ENCODE measurements at regions not wholly inside any gene's neighbourhood (a gene's known extent, or its start where the extent isn't known, plus 50 kb on each side); places are given as distances from the start of the nearest gene placed in this dataset.

GRCh38 chr2:156083763-156084493 is 248.6 kb downstream of the NR4A2 start:
- DNase-seq, result no peak

DNA sequence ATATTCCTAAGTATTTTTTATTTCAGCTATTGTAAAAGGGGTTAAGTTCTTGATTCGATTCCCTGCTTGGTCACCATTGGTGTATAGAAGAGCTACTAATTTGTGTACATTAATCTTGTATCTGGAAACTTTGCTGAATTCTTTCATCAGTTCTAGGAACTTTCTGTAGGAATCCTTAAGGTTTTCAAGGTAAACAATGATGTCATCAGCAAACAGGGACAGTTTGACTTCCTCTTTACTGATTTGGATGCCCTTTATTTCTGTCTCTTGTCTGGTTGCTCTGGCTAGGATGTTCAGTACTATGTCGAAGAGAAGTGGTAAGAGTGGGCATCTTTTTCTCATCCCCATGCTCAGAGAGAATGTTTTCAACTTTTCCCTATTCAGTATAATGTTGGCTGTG is 252.7 kb downstream of the NR4A2 start:
- no peak for DNase-seq

DNA sequence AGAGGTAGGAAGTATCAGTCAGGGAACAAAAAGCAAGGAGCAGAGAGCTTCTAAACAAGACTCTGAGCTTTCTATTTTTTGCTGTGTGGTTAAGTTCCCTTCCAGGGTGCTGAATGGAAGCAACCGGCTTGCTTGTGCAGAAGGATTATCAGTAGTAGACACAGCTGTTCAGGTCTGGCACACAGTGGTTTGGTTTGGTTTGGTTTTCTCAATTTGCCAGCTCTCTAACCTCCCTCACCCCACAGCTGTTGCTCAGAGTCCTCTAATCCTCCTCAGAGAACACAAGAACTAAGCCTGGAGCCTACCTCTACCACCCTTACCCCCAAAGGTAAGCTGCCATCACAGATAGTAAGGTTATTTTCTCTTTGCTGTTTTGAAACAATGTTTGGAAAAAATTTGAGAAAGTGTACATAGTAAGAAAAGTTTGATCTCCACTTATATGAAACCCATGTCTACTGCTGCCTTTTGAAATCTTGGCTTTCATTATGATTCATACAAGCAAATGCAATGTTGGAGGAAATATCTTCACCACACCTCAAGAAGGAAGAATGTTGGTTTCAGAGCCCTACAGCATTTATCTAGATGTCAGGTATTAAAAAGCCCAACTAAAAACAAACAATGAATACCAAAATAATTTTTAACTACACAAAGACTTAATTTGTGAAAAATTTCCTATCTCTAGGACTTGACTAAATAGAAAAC is 255.3 kb downstream of the NR4A2 start:
- DNase-seq, result no peak

DNA sequence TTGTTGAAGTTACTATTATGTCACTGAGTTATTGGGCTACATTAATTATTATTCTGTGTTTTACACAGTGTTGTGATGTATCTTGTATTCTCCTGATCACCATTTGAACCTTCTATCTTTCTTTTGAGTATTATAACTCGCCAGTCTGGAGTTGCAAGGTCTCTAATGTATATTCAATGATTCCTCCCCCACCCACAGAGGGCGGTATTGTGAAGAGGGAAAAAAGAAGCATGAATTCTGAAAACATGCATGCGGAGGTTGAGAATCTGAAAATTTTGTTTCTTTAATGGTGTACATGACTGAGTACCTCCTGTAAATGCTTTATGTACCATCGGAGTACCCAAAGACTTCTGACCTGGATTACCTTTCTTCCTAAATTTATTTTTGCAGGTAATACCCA is 266.6 kb downstream of the NR4A2 start:
- DNase-seq, result no peak

GRCh38 chr2:156064540-156064939 is 268.0 kb downstream of the NR4A2 start:
- no peak for DNase-seq

GRCh38 chr2:156057647-156058046 is 274.9 kb downstream of the NR4A2 start:
- no peak for DNase-seq

DNA sequence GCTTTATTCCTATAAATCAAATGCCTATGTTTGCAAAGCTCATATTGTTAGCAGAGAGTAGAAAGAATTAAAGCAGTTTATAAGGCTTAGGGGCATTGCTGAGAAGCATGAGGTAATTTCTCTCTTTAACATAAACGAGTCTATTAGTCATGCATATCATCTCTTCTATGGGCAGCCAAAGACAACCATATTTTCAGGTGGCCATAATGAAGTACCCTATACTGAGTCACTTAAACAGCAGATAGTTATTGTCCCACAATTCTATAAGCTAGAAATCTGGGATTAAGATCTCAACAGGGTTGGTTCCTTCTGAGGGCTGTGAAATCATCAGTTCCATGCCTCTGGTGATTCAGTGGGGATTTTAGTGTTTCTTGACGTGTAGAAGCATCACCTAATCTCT is 277.5 kb downstream of the NR4A2 start:
- DNase-seq, result no peak

DNA sequence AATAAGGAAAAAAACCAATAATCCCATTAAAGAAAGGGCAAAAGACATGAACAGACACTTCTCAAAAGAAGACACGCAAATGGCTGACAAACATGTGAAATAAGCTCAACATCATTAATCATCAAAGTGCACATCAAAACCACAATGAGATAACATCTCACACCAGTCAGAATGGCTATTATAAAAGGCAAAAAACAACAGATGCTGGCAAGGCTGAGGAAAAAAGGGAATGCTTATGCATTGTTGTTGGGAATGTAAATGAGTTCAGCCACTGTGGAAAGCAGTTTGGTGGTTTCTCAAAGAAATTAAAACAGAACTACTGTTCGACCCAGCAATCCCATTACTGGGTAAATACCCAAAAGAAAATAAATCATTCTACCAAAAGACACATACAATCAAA is 285.6 kb downstream of the NR4A2 start:
- DNase-seq, result no peak

DNA sequence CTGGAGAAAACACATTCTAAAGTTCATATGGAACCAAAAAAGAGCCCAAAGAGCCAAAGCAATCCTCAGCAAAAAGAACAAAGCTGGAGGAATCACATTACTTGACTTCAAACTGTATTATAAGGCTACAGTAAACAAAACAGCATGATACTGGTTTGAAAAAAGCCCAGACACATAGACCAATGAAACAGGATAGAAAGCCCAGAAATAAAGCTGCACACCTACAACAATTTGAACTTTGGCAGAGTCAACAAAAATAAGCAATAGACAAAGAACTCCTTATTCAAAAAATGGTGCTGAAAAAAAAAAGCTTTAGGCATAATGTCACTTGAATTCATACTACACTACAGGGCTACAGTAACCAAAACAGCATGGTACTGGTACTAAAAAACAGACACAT is 289.6 kb downstream of the NR4A2 start:
- DNase-seq, result no peak

- no peak for DNase-seq
Observed at GRCh38 chr2:156038021-156038420, 294.5 kb downstream of the NR4A2 start.

- DNase-seq, result no peak
Observed at GRCh38 chr2:156037482-156037881, 295.0 kb downstream of the NR4A2 start.

GRCh38 chr2:156031121-156031520 is 301.4 kb downstream of the NR4A2 start:
- DNase-seq, result no peak

DNA sequence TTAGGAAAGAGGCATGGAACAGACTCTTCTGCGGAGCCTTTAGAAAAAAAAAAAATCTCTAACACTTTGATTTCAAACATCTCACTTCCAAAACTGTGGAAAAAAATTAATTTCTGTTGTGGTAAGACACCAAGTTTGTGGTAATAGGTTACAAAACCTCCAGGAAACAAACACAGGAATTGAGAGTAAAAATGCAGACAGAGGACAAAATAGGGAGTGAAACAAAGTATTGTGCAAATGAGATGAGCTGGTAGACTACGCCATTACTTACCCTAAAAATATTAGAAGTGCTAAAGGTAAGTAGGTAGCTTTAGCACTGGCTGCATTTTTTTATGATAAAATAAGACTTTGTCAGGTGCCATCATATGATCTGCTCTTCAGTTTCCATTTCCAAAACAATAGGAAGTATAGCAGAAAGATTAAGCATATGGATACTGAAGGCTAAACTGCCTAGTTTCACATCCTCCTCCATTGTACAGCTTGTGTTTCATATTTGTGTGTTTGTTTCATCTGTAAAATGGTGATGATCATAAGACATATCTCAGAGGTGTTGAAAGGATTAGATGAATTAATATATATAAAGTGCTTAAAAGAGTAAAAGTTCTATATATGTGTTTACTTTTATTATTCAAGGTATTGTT is 309.2 kb downstream of the NR4A2 start:
- no peak for DNase-seq

DNA sequence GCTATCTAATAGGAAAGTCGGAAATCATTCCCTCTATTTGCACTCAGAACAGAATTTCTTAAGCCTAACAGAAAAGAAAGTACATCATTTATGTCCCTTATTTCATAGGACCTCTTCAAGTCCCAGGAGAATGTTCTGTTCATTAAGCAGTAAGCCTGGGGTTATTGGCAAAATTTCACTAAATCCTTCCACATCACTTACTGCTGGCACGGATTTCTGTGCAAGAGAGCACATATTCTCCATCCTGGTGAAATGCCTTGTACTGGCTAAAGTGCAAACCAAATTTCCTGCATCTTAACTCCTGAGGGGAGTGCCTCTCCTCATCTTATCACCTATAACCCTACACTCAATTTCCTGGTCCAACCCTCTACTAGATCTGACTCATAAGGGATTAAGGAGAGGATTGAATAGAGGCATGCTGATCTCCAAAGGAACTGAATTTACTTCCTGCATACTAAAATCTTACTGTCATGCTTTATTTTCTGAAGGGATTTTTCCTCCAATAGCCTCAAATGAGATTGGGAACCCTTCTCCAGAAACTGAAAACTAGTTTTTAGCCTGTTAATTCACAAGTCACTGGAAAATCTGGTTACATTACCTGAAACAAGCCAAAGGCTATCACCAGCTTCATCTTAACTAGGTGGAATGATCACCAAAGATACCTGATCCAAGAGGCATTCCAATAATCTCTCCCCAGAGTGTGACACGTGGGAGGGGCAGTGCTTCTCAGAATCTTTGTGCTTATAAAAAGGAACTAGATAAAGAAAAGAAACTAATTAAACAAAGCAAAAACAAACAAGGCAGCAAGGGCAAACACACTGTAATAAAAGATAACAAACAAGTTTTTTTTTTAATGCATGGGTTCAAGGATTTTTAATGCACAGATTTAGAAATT is 311.1 kb downstream of the NR4A2 start:
- DNase-seq, result no peak

- DNase-seq, result no peak
Observed at GRCh38 chr2:156019341-156019740, 313.2 kb downstream of the NR4A2 start.

DNA sequence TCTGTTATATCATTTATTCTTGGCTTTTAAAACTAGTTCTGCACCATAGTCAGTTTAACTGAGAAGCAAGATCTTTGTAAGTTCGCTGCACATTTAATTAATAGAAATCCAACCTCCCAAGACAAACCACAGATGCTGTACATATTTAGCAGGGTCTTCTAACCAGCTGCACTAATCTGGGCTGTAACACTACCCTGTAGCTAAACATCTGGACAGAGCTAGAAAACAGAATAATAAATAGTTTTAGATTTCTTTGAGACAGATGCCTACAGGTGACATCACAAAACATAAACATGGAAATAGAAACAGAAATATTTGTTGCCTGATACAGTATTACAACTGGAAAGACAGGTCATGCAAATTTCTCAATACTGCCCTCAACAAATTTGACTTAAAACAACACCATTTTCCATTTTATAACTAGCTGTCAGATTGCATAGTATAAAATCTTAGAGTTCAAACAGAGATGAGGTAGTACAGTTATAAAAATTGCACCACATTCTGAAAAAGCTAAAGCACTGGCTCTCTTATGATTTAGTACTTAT is 315.1 kb downstream of the NR4A2 start:
- no peak for DNase-seq

- DNase-seq, result no peak
Observed at GRCh38 chr2:156009293-156009692, 323.2 kb downstream of the NR4A2 start.

DNA sequence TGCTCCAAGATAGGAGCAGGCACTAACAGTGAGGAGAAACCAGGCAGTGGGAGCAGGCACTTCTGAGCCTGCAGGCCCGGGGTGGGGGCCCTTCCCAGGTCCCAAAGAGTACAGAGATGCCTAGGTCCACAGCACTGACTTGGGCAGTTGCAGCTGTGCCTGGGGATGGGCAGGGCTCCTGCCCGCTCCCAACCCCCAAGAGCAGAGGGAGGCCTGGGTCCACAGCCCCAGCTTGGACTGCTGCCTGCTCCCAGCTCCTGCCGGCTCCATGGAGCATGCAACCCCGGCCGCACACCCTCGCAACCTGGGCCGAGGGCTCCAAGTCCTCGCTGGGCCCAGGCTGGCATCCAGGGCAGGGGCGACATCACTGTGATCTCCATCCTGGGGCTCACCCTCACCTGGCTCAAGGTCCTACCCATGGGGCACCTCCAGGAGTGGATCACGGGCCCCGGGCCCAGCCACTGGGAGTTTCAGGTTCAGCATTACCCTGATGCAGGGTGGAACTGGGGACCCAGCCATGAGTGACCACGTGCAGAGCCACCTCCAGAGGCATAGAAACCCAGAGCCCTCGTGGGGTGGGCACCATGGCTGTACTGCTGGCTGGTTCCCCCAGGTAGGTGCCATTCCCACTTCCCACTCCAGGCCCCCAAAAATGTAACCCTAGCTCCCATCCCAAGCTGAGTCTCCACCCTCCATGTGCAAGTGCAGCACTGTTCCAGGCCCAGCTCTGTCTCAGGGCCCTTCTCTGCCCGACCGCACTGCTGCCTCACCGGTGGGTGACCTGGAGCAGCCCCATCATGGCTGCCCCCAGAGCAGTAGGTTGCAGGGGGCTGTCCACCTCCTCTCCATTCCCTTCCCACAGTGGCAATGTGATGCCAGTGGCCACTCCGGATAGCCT is 325.6 kb downstream of the NR4A2 start:
- DNase-seq, result no peak

- DNase-seq, result no peak
Observed at GRCh38 chr2:156005999-156006712, 326.4 kb downstream of the NR4A2 start.

GRCh38 chr2:156005531-156005930 is 327.0 kb downstream of the NR4A2 start:
- DNase-seq, result no peak

DNA sequence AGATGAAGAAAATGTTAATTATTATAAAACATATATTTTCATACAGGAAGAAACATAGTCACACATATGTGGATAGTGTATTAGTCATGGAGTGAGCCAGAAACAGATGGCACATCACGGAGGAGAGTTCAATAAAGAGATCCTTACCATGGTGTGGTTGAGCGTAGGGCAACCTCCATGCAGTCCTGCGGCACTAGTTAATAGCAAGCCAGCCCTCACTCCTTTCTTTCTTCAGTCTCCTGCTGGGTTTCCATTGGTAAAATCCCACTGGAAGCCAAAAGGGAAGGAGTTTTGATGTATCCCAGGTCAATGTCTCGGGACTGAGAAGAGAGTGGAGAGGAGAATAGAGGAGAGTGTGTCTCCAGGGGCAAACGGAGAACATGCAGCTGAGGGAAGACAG is 328.1 kb downstream of the NR4A2 start:
- DNase-seq, result no peak

Data from GF-D8 (cell line).